Suprapubic skin (tissue), 4 donors: ENCODE measurements at regions not wholly inside any gene's neighbourhood (a gene's known extent, or its start where the extent isn't known, plus 50 kb on each side); places are given as distances from the start of the nearest gene placed in this dataset.

Experiments
- DNase-seq, 2 donors: peaks; one replicate each; pipeline ENCODE4 v3.0.0-alpha.2; 2019; ENCODE audit warnings: low spot score in 2 of 2
- H3K27ac ChIP-seq: fragments of 200-600 bp; sonication (generic); one replicate; pipeline ENCODE4 v1.5.1; 2019
- H3K27me3 ChIP-seq: fragments of 200-600 bp; sonication (generic); one replicate; pipeline ENCODE4 v1.5.1; 2019
- H3K36me3 ChIP-seq: fragments of 200-600 bp; sonication (generic); one replicate; pipeline ENCODE4 v1.5.1; 2019
- H3K4me1 ChIP-seq: fragments of 200-600 bp; sonication (generic); one replicate; pipeline ENCODE4 v1.5.1; 2019
- H3K4me3 ChIP-seq: fragments of 200-600 bp; sonication (generic); one replicate; pipeline ENCODE4 v1.5.1; 2019; ENCODE audit warnings: mild to moderate bottlenecking
- H3K9me3 ChIP-seq: fragments of 200-600 bp; sonication (generic); one replicate; pipeline ENCODE4 v1.5.1; 2019
- CTCF ChIP-seq, 2 donors: fragments of 200-600 bp in 1 of 2; fragments of 450-650 bp in 1 of 2; sonication (generic) in 1 of 2; IDR thresholded peaks; one replicate each; pipeline ENCODE4 v1.5.1; 2016 to 2019; ENCODE audit warnings: antibody characterized with exemption in 2 of 2, mild to moderate bottlenecking in 1 of 2, moderate library complexity in 1 of 2
- EP300 ChIP-seq: sonication (generic); formaldehyde crosslinking; IDR thresholded peaks from one replicate; pipeline ENCODE4 v1.6.1; 2017; ENCODE audit warnings: antibody characterized with exemption
- POLR2A ChIP-seq, 2 donors: fragments of 450-650 bp; IDR thresholded peaks; one replicate each; pipeline ENCODE4 v1.6.1; 2017; ENCODE audit warnings: antibody characterized with exemption in 2 of 2, mild to moderate bottlenecking in 2 of 2, moderate library complexity in 2 of 2
- POLR2AphosphoS5 ChIP-seq, 3 donors: sonication (generic); formaldehyde crosslinking; IDR thresholded peaks; one replicate each; pipeline ENCODE4 v1.6.1; 2017; ENCODE audit warnings: antibody characterized with exemption in 3 of 3
- WGBS: methylation state at CpG from one replicate; pipeline ENCODE4 v1.1.5; 2018; 5-methylcytosine and 5-hydroxymethylcytosine counted together

GRCh38 chr5:155522540-155522939, 509.0 kb downstream of the KIF4B start:
- DNase-seq: no peak
- H3K9me3 ChIP-seq: no peaks in the 10 kb centered on the region
- no peak overlapping the region for H3K4me3 ChIP-seq
- no peaks in the 10 kb centered on the region for H3K36me3 ChIP-seq
- no peaks in the 10 kb centered on the region for H3K4me1 ChIP-seq
- H3K27ac ChIP-seq: no peak overlapping the region
- no peaks in the 10 kb centered on the region for H3K27me3 ChIP-seq
- WGBS: 78% methylated on average over 1 of the region's 1 CpG
- TF ChIP-seq EP300 (no peak), CTCF (IDR thresholded peaks at IDR 0.05) (no peak)

- no peaks in the 10 kb centered on the region for H3K4me1 ChIP-seq
- DNase-seq: no peak
- H3K9me3 ChIP-seq: no peaks in the 10 kb centered on the region
- H3K27ac ChIP-seq: no peak overlapping the region
- H3K36me3 ChIP-seq: no peaks in the 10 kb centered on the region
- H3K27me3 ChIP-seq: no peaks in the 10 kb centered on the region
- TF ChIP-seq POLR2AphosphoS5 (IDR thresholded peaks at IDR 0.05): no peak
- TF ChIP-seq EP300: no peak
- no peak for TF ChIP-seq POLR2A (IDR thresholded peaks at IDR 0.05)
- no peak for TF ChIP-seq CTCF (IDR thresholded peaks at IDR 0.05)
- no peak overlapping the region for H3K4me3 ChIP-seq
- 50% methylated on average over 2 of the region's 2 CpGs for WGBS
Observed at GRCh38 chr5:155529362-155529761, 515.8 kb downstream of the KIF4B start.

GRCh38 chr5:155530046-155530445, 516.5 kb downstream of the KIF4B start:
- H3K4me1 ChIP-seq: no peaks in the 10 kb centered on the region
- no peak overlapping the region for H3K27ac ChIP-seq
- H3K9me3 ChIP-seq: no peaks in the 10 kb centered on the region
- H3K27me3 ChIP-seq: no peaks in the 10 kb centered on the region
- TF ChIP-seq POLR2AphosphoS5 (IDR thresholded peaks at IDR 0.05) (no peak), CTCF (IDR thresholded peaks at IDR 0.05) (no peak), EP300 (no peak), POLR2A (IDR thresholded peaks at IDR 0.05) (no peak)
- no peak overlapping the region for H3K4me3 ChIP-seq
- no peak for DNase-seq
- H3K36me3 ChIP-seq: no peaks in the 10 kb centered on the region

- no peaks in the 10 kb centered on the region for H3K9me3 ChIP-seq
- DNase-seq: no peak
- H3K27me3 ChIP-seq: no peaks in the 10 kb centered on the region
- H3K4me1 ChIP-seq: no peaks in the 10 kb centered on the region
- H3K27ac ChIP-seq: no peak overlapping the region
- 47% methylated on average over 4 of the region's 4 CpGs for WGBS
- TF ChIP-seq POLR2AphosphoS5 (IDR thresholded peaks at IDR 0.05) (no peak), EP300 (no peak), POLR2A (IDR thresholded peaks at IDR 0.05) (no peak), CTCF (IDR thresholded peaks at IDR 0.05) (no peak)
- no peaks in the 10 kb centered on the region for H3K36me3 ChIP-seq
- H3K4me3 ChIP-seq: no peak overlapping the region
Observed at GRCh38 chr5:155532621-155533311, 519.2 kb downstream of the KIF4B start.

GRCh38 chr5:155540000-155540595, 526.5 kb downstream of the KIF4B start:
- Histone ChIP-seq H3K9me3 (peaks cover 4% of the 10 kb centered on the region), H3K4me1 (no peaks in the 10 kb centered on the region), H3K27me3 (no peaks in the 10 kb centered on the region), H3K36me3 (no peaks in the 10 kb centered on the region), H3K4me3 (no peak overlapping the region), H3K27ac (no peak overlapping the region)
- WGBS: 21% methylated on average over 2 of the region's 2 CpGs
- no peak for TF ChIP-seq EP300
- no peak for TF ChIP-seq POLR2AphosphoS5 (IDR thresholded peaks at IDR 0.05)
- TF ChIP-seq CTCF (IDR thresholded peaks at IDR 0.05): no peak
- no peak for TF ChIP-seq POLR2A (IDR thresholded peaks at IDR 0.05)
- DNase-seq: no peak
